ENCODE measurements at regions not wholly inside any gene's neighbourhood (a gene's known extent, or its start where the extent isn't known, plus 50 kb on each side); places are given as distances from the start of the nearest gene placed in this dataset.

DNA sequence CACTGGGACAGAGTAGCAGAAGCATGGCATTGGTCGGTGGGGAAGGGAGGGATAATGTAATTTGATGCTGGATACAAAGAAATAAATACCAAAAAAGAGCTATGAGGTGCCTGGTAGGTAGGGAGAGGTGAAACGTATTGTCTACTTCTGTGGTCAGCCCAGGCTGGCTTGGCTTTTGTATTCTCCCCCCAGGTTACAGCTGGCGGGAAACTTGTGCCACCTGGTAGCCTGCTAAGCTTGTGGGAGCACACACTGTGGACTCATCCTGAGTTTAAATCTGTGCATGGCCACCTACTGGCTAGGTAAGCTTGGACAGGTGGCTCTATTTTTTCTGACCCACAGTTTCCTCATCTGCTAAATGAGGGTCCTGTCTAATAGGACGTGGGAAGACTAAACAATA, 165.2 kb upstream of the E2F8 start:
- no peaks in the 10 kb centered on the region for H3K9me3 ChIP-seq (ENCODE audit: control insufficient read depth in 2 of 2, insufficient read depth in 1 of 2, low read depth in 1 of 2, low read length in 1 of 2)
- 70 to 74% (median 74%) methylated on average over 4 of the region's 4 CpGs for WGBS, 3 donors
- H3K4me1 ChIP-seq (ENCODE audit: control insufficient read depth in 3 of 3, insufficient read depth in 2 of 3, low read depth in 1 of 3, low read length in 2 of 3), result no peaks in the 10 kb centered on the region
- peaks cover 0 to 20% (median 0%) of the 10 kb centered on the region in 3 donors for H3K27me3 ChIP-seq (ENCODE audit: control insufficient read depth in 3 of 3, insufficient read depth in 3 of 3, low read length in 3 of 3)
- FAIRE-seq (no peak), DNase-seq (no peak)
- H3K27ac ChIP-seq (ENCODE audit: low read depth in 1 of 3, low read length in 2 of 3), result no peak overlapping the region
- no peaks in the 10 kb centered on the region for H3K36me3 ChIP-seq (ENCODE audit: control insufficient read depth in 3 of 3, insufficient read depth in 2 of 3, low read depth in 1 of 3, low read length in 3 of 3)
- no peak overlapping the region for H3K4me3 ChIP-seq (ENCODE audit: low read depth in 1 of 3, low read length in 3 of 3)

DNA sequence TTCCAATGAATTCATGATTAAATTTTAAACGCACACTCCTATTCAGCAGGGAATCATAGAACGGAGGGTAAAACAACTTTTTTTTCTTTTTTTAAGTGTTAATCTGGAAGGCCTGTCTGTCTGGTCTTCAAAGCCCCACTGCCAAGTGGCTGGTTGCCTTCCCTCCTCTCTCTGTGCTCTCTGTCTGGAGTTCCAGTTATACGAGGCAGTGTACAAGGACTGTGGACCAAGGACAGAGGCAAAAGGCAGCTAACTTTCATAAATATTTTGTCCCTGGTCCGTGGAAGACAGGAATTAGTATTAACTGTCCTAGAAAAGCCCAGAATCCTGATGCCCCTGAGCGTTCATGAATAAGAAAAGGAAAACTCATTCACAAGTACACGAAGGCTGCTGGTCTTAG, 164.0 kb upstream of the E2F8 start:
- WGBS, 3 donors, result 54 to 59% (median 55%) methylated on average over 6 of the region's 6 CpGs
- no peaks in the 10 kb centered on the region for H3K9me3 ChIP-seq (ENCODE audit: control insufficient read depth in 2 of 2, insufficient read depth in 1 of 2, low read depth in 1 of 2, low read length in 1 of 2)
- H3K27ac ChIP-seq (ENCODE audit: low read depth in 1 of 3, low read length in 2 of 3), result no peak overlapping the region
- DNase-seq (no peak), FAIRE-seq (no peak)
- H3K4me1 ChIP-seq (ENCODE audit: control insufficient read depth in 3 of 3, insufficient read depth in 2 of 3, low read depth in 1 of 3, low read length in 2 of 3), result no peaks in the 10 kb centered on the region
- H3K27me3 ChIP-seq (ENCODE audit: control insufficient read depth in 3 of 3, insufficient read depth in 3 of 3, low read length in 3 of 3), result peaks cover 0 to 19% (median 0%) of the 10 kb centered on the region in 3 donors
- H3K4me3 ChIP-seq (ENCODE audit: low read depth in 1 of 3, low read length in 3 of 3), result no peak overlapping the region
- no peaks in the 10 kb centered on the region for H3K36me3 ChIP-seq (ENCODE audit: control insufficient read depth in 3 of 3, insufficient read depth in 2 of 3, low read depth in 1 of 3, low read length in 3 of 3)

DNA sequence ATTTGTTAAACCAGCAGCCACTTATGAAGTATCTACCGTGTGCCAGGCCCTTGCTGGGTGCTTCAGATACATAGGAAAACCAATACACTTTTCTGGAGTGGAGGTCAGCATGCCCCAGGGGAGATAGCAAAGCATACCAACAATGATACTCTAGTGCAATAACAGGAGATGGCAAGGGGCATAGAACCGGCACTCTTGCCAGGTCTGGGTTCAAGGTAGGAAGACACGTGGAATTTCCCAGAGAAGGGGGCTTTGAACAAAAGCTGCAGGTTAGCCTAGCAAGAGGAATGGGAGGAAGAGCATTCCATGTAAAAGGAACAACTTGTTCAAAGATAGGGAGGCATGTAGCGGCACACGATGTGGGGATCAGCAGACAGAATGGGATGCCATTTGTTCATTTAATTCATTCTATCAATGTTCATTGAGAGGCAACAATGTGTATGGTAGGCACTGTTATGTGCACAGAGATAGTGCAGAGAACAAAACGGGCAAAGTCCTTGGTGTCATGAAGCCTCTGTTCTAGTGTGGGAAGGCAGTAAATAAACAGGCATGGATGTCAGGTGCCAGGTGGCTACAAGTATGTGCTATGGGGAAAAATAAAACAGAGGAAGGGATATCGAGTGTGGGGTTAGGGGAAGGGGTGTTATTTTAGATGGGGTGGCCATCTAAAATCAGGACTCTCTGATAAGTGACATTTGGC, 162.6 kb upstream of the E2F8 start:
- Histone ChIP-seq H3K27me3 (ENCODE audit: control insufficient read depth in 3 of 3, insufficient read depth in 3 of 3, low read length in 3 of 3) (peaks cover 0 to 19% (median 0%) of the 10 kb centered on the region in 3 donors), H3K27ac (ENCODE audit: low read depth in 1 of 3, low read length in 2 of 3) (no peak overlapping the region), H3K9me3 (ENCODE audit: control insufficient read depth in 2 of 2, insufficient read depth in 1 of 2, low read depth in 1 of 2, low read length in 1 of 2) (no peaks in the 10 kb centered on the region), H3K36me3 (ENCODE audit: control insufficient read depth in 3 of 3, insufficient read depth in 2 of 3, low read depth in 1 of 3, low read length in 3 of 3) (no peaks in the 10 kb centered on the region), H3K4me3 (ENCODE audit: low read depth in 1 of 3, low read length in 3 of 3) (no peak overlapping the region), H3K4me1 (ENCODE audit: control insufficient read depth in 3 of 3, insufficient read depth in 2 of 3, low read depth in 1 of 3, low read length in 2 of 3) (no peaks in the 10 kb centered on the region)
- WGBS, 3 donors, result 54 to 69% (median 62%) methylated on average over 7 of the region's 7 CpGs
- FAIRE-seq (no peak), DNase-seq (no peak)

DNA sequence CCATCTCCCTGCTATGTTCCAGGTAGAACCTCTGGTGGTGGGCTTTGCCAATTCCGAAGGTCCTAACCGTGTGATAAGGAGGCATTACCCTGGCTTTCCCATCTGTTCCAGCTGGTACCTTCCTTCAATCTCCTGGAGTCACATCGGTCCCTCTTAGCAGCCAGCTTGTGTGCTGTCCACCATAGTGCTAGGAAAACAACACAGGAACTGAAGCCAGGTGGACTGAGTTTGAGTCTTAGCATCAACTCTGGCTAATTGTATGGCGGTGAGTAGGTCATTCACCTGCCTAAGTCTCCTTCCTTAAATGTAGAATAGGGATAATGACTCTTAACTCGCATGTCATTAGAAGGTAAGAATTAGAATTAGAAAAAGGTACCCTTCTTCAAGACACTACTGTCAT, 159.6 kb upstream of the E2F8 start:
- WGBS, 3 donors, result 88 to 93% (median 93%) methylated on average over 5 of the region's 5 CpGs
- FAIRE-seq (no peak), DNase-seq (no peak)
- Histone ChIP-seq H3K36me3 (ENCODE audit: control insufficient read depth in 3 of 3, insufficient read depth in 2 of 3, low read depth in 1 of 3, low read length in 3 of 3) (no peaks in the 10 kb centered on the region), H3K4me1 (ENCODE audit: control insufficient read depth in 3 of 3, insufficient read depth in 2 of 3, low read depth in 1 of 3, low read length in 2 of 3) (no peaks in the 10 kb centered on the region), H3K27ac (ENCODE audit: low read depth in 1 of 3, low read length in 2 of 3) (no peak overlapping the region), H3K9me3 (ENCODE audit: control insufficient read depth in 2 of 2, insufficient read depth in 1 of 2, low read depth in 1 of 2, low read length in 1 of 2) (no peaks in the 10 kb centered on the region), H3K27me3 (ENCODE audit: control insufficient read depth in 3 of 3, insufficient read depth in 3 of 3, low read length in 3 of 3) (peaks cover 0 to 10% (median 0%) of the 10 kb centered on the region in 3 donors), H3K4me3 (ENCODE audit: low read depth in 1 of 3, low read length in 3 of 3) (no peak overlapping the region)

DNA sequence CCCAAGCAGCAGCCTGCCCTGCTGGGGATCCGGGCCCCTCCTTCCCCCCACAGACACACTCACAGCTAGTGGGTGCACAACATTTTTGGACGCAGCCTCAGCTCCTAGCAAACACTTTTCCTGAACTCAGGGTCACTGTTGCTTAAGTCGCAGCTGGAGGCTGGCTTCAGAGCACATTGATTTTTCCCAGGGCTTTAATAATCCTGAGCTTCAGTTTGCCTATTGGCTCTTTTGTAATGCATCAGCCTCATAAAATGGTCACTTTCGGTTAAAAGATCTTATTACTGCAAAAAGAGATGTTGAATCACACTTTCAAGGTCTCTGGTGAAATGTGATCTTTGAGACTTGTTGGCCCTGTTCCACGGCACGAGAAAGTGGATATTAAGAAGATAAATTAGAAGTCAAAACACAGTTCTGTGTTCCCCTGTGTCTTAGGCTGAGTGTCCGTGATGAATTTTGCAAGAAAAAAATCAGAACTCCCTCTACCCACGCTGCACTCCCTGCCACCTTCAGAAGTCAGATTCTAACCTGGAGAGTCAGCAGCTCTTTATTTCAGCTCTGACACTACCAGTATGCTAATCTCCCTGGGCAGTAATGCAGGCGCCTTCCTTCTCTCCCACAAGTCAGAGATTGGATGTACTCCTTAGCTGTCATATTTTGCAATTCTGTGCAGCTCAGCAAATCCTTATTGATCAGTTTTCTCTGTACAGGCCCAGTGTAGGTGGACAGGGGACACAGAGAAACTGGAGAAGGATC, 158.2 kb upstream of the E2F8 start:
- no peaks in the 10 kb centered on the region for H3K36me3 ChIP-seq (ENCODE audit: control insufficient read depth in 3 of 3, insufficient read depth in 2 of 3, low read depth in 1 of 3, low read length in 3 of 3)
- no peak overlapping the region for H3K27ac ChIP-seq (ENCODE audit: low read depth in 1 of 3, low read length in 2 of 3)
- no peaks in the 10 kb centered on the region for H3K4me1 ChIP-seq (ENCODE audit: control insufficient read depth in 3 of 3, insufficient read depth in 2 of 3, low read depth in 1 of 3, low read length in 2 of 3)
- peaks cover 0 to 7% (median 0%) of the 10 kb centered on the region in 3 donors for H3K27me3 ChIP-seq (ENCODE audit: control insufficient read depth in 3 of 3, insufficient read depth in 3 of 3, low read length in 3 of 3)
- H3K4me3 ChIP-seq (ENCODE audit: low read depth in 1 of 3, low read length in 3 of 3), result no peak overlapping the region
- FAIRE-seq (no peak), DNase-seq (no peak)
- WGBS, 3 donors, result 13 to 34% (median 24%) methylated on average over 9 of the region's 9 CpGs
- no peaks in the 10 kb centered on the region for H3K9me3 ChIP-seq (ENCODE audit: control insufficient read depth in 2 of 2, insufficient read depth in 1 of 2, low read depth in 1 of 2, low read length in 1 of 2)

DNA sequence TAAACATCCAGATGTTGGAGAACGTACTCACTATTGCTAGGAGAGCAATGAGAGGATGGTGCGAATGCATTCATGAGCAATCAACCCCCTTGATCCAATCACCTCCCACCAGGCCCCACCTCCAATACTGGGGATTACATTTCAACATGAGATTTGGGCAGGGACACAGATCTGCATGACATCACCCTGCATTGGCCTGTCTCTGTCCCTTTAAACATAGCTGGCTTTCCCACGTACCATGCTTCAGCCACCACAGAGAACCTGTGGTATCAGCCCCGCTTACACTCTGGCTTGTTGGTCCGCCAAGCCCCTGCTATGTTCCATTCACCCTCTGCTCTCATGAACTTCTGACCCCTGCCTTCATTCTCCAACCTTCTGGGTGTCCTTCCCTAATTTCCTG, 157.5 kb upstream of the E2F8 start:
- no peaks in the 10 kb centered on the region for H3K4me1 ChIP-seq (ENCODE audit: control insufficient read depth in 3 of 3, insufficient read depth in 2 of 3, low read depth in 1 of 3, low read length in 2 of 3)
- no peak overlapping the region for H3K4me3 ChIP-seq (ENCODE audit: low read depth in 1 of 3, low read length in 3 of 3)
- peaks cover 0 to 7% (median 0%) of the 10 kb centered on the region in 3 donors for H3K27me3 ChIP-seq (ENCODE audit: control insufficient read depth in 3 of 3, insufficient read depth in 3 of 3, low read length in 3 of 3)
- no peak for FAIRE-seq
- H3K27ac ChIP-seq (ENCODE audit: low read depth in 1 of 3, low read length in 2 of 3), result no peak overlapping the region
- WGBS, 3 donors, result 58 to 74% (median 73%) methylated on average over 5 of the region's 5 CpGs
- no peaks in the 10 kb centered on the region for H3K9me3 ChIP-seq (ENCODE audit: control insufficient read depth in 2 of 2, insufficient read depth in 1 of 2, low read depth in 1 of 2, low read length in 1 of 2)
- DNase-seq, result no peak
- H3K36me3 ChIP-seq (ENCODE audit: control insufficient read depth in 3 of 3, insufficient read depth in 2 of 3, low read depth in 1 of 3, low read length in 3 of 3), result no peaks in the 10 kb centered on the region

DNA sequence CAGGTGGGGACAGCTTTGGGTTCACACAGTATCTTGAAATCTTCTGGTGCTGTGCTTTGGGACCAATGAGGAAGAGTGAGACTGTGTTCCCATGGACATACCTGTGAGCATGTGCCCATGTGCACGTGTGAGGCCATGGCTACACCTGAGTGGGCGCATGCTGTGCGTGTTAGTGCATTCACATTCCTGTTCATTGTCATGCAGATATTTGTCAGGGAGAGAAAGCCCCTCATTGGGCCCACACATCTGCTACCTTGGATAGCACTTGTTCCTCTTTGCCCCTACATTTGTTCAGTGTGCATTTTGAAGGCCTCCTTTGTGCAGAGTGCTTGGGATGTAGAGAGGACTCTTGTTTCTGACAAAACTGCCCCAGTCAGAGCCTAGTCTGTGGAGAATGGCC, 154.3 kb upstream of the E2F8 start:
- WGBS, 3 donors, result 60 to 67% (median 62%) methylated on average over 3 of the region's 3 CpGs
- no peak for FAIRE-seq

DNA sequence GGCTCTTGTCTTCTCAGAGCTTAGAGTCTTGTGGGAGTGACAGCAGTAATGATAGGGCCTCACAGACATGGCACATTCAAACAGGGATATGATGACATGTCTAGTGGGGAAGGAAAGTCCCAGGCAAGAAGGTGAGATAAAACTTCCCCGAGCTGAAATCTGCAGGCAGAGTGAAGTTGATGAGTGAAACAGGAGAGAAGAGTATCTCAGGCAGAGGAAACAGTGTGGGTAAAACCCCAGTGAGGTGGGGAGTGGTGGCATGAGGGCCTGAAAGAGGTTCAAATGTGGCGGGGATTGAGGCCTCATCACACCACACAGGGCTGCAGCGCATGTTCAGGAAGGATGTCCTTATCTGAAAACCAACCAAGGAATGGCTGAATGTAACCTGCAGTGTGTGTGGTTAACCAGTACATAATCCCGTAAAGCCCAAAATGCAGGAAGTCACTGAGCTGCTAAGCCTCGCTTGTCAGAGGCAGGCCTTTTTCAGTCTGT, 153.8 kb upstream of the E2F8 start:
- Histone ChIP-seq H3K36me3 (ENCODE audit: control insufficient read depth in 3 of 3, insufficient read depth in 2 of 3, low read depth in 1 of 3, low read length in 3 of 3) (no peaks in the 10 kb centered on the region), H3K9me3 (ENCODE audit: control insufficient read depth in 2 of 2, insufficient read depth in 1 of 2, low read depth in 1 of 2, low read length in 1 of 2) (no peaks in the 10 kb centered on the region), H3K4me3 (ENCODE audit: low read depth in 1 of 3, low read length in 3 of 3) (no peak overlapping the region), H3K27me3 (ENCODE audit: control insufficient read depth in 3 of 3, insufficient read depth in 3 of 3, low read length in 3 of 3) (peaks cover 0 to 7% (median 0%) of the 10 kb centered on the region in 3 donors), H3K27ac (ENCODE audit: low read depth in 1 of 3, low read length in 2 of 3) (no peak overlapping the region), H3K4me1 (ENCODE audit: control insufficient read depth in 3 of 3, insufficient read depth in 2 of 3, low read depth in 1 of 3, low read length in 2 of 3) (no peaks in the 10 kb centered on the region)
- FAIRE-seq (no peak), DNase-seq (no peak)
- WGBS, 3 donors, result 63 to 79% (median 65%) methylated on average over 5 of the region's 5 CpGs

More for the DNA sequence above, 154.3 kb upstream of the E2F8 start:
- Histone ChIP-seq H3K27ac (ENCODE audit: low read depth in 1 of 3, low read length in 2 of 3) (no peak overlapping the region), H3K27me3 (ENCODE audit: control insufficient read depth in 3 of 3, insufficient read depth in 3 of 3, low read length in 3 of 3) (peaks cover 0 to 7% (median 0%) of the 10 kb centered on the region in 3 donors), H3K4me3 (ENCODE audit: low read depth in 1 of 3, low read length in 3 of 3) (no peak overlapping the region), H3K9me3 (ENCODE audit: control insufficient read depth in 2 of 2, insufficient read depth in 1 of 2, low read depth in 1 of 2, low read length in 1 of 2) (no peaks in the 10 kb centered on the region), H3K4me1 (ENCODE audit: control insufficient read depth in 3 of 3, insufficient read depth in 2 of 3, low read depth in 1 of 3, low read length in 2 of 3) (no peaks in the 10 kb centered on the region), H3K36me3 (ENCODE audit: control insufficient read depth in 3 of 3, insufficient read depth in 2 of 3, low read depth in 1 of 3, low read length in 3 of 3) (no peaks in the 10 kb centered on the region)
- no peak for DNase-seq
